Skin of body (tissue), 1 donor: ENCODE measurements at regions not wholly inside any gene's neighbourhood (a gene's known extent, or its start where the extent isn't known, plus 50 kb on each side); places are given as distances from the start of the nearest gene placed in this dataset.

Source experiments
- DNase-seq: peaks from one replicate; lab custom pipeline; 2025; lab: John Stamatoyannopoulos, UW

- DNase-seq, result peak; percentile 5
These were observed 180.7 kb downstream of the TBXT start for GRCh38 chr6:165986914-165987482.

DNA sequence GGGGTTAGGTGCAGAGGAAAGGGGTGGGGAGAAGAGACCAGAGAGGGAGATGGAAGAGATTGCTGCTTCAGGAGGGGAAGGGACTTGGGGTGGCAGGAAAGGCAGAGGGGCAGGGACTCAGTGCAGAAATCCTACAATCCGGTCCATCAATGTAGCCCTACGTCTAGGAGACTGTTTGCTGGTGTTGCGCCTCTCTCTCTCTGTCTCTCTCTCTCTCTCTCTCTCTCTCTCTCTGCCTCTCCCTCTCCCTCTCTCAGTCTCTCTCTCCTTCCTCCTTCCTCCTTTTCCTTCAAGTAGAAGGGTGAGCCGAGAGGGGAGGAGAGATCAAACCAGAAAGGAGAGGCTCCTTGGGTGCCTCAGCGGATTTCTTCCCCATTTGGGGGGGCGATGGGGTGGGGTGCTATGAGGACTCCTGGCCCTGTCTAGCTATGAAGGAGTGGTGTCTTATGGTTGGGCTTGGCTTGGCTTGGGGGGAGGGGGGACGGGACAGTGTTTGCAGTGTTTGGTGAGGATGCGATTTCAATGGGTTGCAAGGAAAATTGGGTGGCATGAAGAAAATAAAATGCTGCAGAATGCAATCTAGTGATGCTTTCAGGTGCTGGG lies 181.2 kb downstream of the TBXT start:
- no peak for DNase-seq

DNA sequence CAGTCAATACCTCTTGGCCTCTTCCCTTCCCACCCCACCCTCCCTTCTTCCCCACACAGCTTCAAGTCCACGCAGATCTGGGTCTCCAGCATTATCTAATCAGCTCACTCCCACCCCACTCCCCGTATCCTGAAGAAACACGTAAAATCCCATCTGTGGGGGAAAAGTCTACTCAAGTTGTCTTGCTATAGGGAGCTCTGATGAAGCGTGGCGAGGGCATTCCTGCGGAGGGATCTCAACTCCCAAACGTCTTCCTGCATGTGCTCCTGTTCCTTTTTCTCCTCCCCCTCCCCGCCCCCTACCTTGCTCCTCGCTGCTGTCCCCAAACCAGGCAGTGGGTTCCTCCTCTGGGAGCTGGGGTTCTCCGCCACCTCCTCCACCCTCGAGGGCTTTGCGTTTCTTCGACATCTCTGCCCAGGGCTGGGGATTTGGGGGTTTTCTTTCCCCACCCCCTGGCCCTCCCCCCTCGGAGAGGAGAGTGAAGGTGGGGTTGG lies 181.8 kb downstream of the TBXT start:
- no peak for DNase-seq

GRCh38 chr6:165985281-165985805 lies 182.3 kb downstream of the TBXT start:
- DNase-seq, result no peak

GRCh38 chr6:165984729-165985275 lies 182.8 kb downstream of the TBXT start:
- no peak for DNase-seq

GRCh38 chr6:165983112-165984072 lies 184.3 kb downstream of the TBXT start:
- no peak for DNase-seq

GRCh38 chr6:165978476-165978875 lies 189.2 kb downstream of the TBXT start:
- DNase-seq, result no peak

DNA sequence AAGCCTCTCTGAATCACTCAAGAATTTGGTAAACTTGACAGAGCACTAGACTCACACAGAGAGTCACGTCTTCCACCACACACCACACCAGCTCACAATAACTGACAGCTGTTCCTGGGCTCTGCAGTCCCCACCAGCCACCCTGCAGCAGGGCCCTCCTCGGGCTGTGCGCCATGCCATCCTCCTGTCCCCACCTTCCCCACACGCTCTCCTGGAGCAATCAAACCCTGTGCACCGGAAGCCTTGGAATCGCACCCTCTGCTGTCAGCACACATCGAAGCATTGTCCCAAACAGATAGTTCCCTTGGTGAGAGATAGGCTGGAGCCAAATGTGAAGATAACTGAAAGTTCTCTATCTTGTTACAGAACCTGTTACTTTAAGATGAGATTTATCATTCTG lies 191.0 kb downstream of the TBXT start:
- DNase-seq, result no peak

GRCh38 chr6:165974817-165975216 lies 192.8 kb downstream of the TBXT start:
- no peak for DNase-seq

DNA sequence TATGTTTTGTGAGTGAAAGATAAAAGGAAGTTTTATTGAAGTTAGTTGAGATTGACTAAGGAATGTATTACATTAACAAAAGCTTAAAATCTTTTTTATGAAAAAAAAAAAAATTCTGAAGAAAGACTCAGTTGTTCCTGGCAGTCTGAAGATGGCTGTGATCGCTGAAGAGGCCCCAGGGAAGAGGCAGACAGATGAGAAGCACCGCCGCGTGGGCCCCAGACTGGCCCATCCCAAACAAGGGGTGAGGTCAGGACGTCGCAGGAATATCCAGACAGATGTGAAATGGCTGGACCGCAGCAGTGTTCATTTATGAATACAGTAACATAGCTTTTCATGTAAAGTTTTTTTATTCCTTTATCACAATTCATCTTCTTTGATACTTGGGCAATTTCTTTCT lies 194.2 kb downstream of the TBXT start:
- no peak for DNase-seq

- no peak for DNase-seq
These were observed 195.4 kb downstream of the TBXT start for GRCh38 chr6:165972139-165972802.

DNA sequence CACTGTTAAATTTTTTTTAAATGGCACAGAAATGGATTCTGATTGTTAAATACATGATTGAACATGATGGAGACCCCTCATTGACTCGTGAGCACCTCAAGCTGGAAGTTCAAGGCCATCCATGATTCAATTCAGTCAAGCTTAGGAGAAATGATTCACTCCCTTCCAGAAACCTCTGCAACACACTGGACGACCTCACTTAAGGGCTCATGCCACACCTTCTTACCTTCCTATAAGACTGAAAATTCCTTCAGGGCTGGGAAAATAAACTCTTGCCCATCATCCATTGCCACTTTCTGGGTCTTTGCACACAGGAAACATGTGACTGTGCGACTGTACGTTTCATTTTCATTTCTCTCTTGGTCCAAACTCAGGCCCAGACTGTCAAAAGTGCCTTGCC lies 196.4 kb downstream of the TBXT start:
- DNase-seq, result no peak

- no peak for DNase-seq
These were observed 197.7 kb downstream of the TBXT start for GRCh38 chr6:165970001-165970400.

- DNase-seq, result no peak
These were observed 198.5 kb downstream of the TBXT start for GRCh38 chr6:165969184-165969583.

DNA sequence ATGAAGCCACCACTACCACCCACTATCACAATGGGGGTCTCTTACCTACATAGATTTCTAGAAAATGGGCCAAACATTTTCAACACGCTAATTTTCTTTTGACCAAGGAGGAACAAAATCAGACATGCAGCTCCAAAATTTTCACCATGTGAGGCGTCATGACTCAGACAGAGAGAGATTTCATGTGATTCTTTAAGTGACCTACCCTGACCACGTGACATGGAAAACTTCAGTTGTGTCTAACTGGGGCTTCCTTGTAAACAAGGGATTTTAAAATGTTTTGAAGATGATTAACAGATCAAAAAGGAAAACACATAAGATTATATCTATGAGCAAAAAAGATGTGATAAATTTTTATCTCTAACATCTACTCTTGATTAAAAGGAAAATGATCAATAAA lies 199.2 kb downstream of the TBXT start:
- DNase-seq, result no peak

DNA sequence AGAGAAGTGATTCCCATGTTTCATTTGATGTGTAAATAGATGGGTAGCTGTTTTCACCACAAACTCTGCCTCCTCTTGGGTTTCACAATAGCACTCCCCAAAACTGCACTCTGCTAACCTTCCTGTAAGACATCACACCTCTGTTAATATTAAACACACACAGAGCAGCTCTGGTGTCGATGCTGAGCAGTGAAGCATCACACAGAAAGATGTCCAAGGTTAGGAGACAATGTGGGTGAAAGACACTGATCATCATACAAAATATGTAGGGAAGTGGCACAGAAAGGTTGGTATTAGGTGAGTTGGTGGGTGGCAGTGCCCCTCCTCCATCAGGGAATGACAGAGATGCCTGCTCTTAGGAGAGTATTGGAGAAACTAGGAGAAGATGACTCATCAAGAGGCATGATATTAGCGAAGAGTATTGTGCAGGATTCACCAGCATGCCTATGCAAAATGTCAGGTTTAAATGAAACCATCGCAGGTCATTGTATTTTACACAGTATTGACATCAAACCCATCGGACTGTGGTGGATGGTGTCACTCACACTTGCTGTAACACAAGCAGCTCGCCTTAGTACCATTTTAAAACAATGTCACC lies 199.7 kb downstream of the TBXT start:
- DNase-seq, result no peak

- DNase-seq, result no peak
These were observed 203.9 kb downstream of the TBXT start for GRCh38 chr6:165963750-165964149.

DNA sequence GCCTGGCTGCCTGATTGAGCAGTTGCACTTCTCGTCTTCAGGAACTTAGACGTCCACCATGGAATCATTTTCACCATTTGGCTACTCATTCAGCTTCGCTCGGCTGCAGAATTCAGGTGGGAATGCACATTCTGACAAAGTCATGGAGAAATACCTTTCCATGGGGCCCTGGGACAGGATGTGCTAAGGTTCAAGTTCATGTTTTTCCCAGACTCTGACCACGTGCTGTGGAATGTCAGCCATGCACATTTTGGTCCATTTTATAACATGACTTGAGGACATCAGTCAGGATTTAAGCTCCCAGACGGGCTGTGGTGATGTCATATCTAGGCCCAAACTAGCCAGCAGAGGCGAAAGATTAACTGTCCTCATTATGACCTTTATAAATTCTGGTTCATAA lies 205.3 kb downstream of the TBXT start:
- no peak for DNase-seq

GRCh38 chr6:165961233-165961632 lies 206.4 kb downstream of the TBXT start:
- no peak for DNase-seq

- no peak for DNase-seq
These were observed 207.0 kb downstream of the TBXT start for GRCh38 chr6:165960695-165961094.

GRCh38 chr6:165959627-165960026 lies 208.0 kb downstream of the TBXT start:
- no peak for DNase-seq
